Brain microvascular endothelial cell (primary cell): ENCODE measurements at regions not wholly inside any gene's neighbourhood (a gene's known extent, or its start where the extent isn't known, plus 50 kb on each side); places are given as distances from the start of the nearest gene placed in this dataset.

Experiments
- DNase-seq: peaks from one replicate; pipeline ENCODE4 v3.0.0-alpha.2; 2020
- H3K27ac ChIP-seq: fragments of 250-450 bp; sonication (Bioruptor Pico); 2 replicates; pipeline ENCODE4 v1.5.1; 2020; ENCODE audit warnings: mild to moderate bottlenecking, moderate library complexity
- H3K27me3 ChIP-seq: fragments of 250-450 bp; sonication (Bioruptor Pico); replicated peaks from 2 replicates; pipeline ENCODE4 v1.5.1; 2020; ENCODE audit warnings: mild to moderate bottlenecking
- H3K36me3 ChIP-seq: fragments of 250-450 bp; sonication (Bioruptor Pico); replicated peaks from 2 replicates; pipeline ENCODE4 v1.5.1; 2020; ENCODE audit warnings: mild to moderate bottlenecking
- H3K4me3 ChIP-seq: 2 replicates; pipeline ENCODE4 v1.5.1; 2011; ENCODE audit warnings: low read depth, mild to moderate bottlenecking, control low read depth, low read length, moderate library complexity
- CTCF ChIP-seq: IDR thresholded peaks from 2 replicates; pipeline ENCODE4 v1.5.1; 2011; ENCODE audit warnings: low read depth, mild to moderate bottlenecking, moderate library complexity, low read length, control low read depth, inconsistent platforms; ENCODE audit errors: missing control alignments
- in situ Hi-C: cut with HindIII; loops from 2 replicates; pipeline ENCODE4 v1.10.0; 2017; ENCODE audit warnings: low sequenced_read_pairs, low pct_ligation_motif_present

GRCh38 chr9:32278991-32279390, 105.5 kb upstream of the ACO1 start:
- in situ Hi-C loops = no loop called here
- TF ChIP-seq CTCF = no peak
- no peaks in the 10 kb centered on the region for H3K36me3 ChIP-seq

GRCh38 chr9:32289756-32290155, 94.7 kb upstream of the ACO1 start:
- no peaks in the 10 kb centered on the region for H3K27me3 ChIP-seq
- no peak for DNase-seq
- no peak for TF ChIP-seq CTCF
- no peaks in the 10 kb centered on the region for H3K36me3 ChIP-seq
- no peak overlapping the region for H3K4me3 ChIP-seq
- in situ Hi-C loops = no loop called here
- H3K27ac ChIP-seq = no peak overlapping the region

More at GRCh38 chr9:32278991-32279390, 105.5 kb upstream of the ACO1 start:
- Histone ChIP-seq H3K27ac (no peak overlapping the region), H3K27me3 (no peaks in the 10 kb centered on the region), H3K4me3 (no peak overlapping the region)
- DNase-seq = no peak

- Histone ChIP-seq H3K36me3 (no peaks in the 10 kb centered on the region), H3K4me3 (no peak overlapping the region), H3K27ac (no peak overlapping the region), H3K27me3 (no peaks in the 10 kb centered on the region)
- DNase-seq = no peak
- in situ Hi-C loops = no loop called here
- TF ChIP-seq CTCF = no peak
Measured at GRCh38 chr9:32291370-32291769, 93.1 kb upstream of the ACO1 start.

GRCh38 chr9:32292611-32293010, 91.8 kb upstream of the ACO1 start:
- H3K27ac ChIP-seq = no peak overlapping the region
- no peak overlapping the region for H3K4me3 ChIP-seq
- in situ Hi-C loops = no loop called here
- no peak for TF ChIP-seq CTCF
- H3K36me3 ChIP-seq = no peaks in the 10 kb centered on the region
- no peaks in the 10 kb centered on the region for H3K27me3 ChIP-seq
- DNase-seq = no peak

GRCh38 chr9:32293091-32293490, 91.4 kb upstream of the ACO1 start:
- H3K27ac ChIP-seq = no peak overlapping the region
- in situ Hi-C loops = no loop called here

More at GRCh38 chr9:32293091-32293490, 91.4 kb upstream of the ACO1 start:
- no peak overlapping the region for H3K4me3 ChIP-seq
- H3K27me3 ChIP-seq = no peaks in the 10 kb centered on the region
- H3K36me3 ChIP-seq = no peaks in the 10 kb centered on the region
- DNase-seq = no peak
- no peak for TF ChIP-seq CTCF
